HEK293 (cell line): ENCODE measurements at regions not wholly inside any gene's neighbourhood (a gene's known extent, or its start where the extent isn't known, plus 50 kb on each side); places are given as distances from the start of the nearest gene placed in this dataset.

ENCODE experiments used
- CTCF ChIA-PET: fragments of 350-600 bp; formaldehyde crosslinking; extraction: SDS; loops from one replicate; lab custom pipeline; 2021; ENCODE audit warnings: antibody characterized with exemption; lab: Yijun Ruan, JAX
- POLR2A ChIA-PET: fragments of 300-600 bp; formaldehyde crosslinking; extraction: SDS; loops from one replicate; lab custom pipeline; 2020; ENCODE audit warnings: antibody characterized with exemption, inconsistent platforms; lab: Yijun Ruan, JAX
- H3K27ac ChIP-seq: fragments of 200-500 bp; sonication (Bioruptor generic); 2 replicates; pipeline ENCODE4 v1.5.1; 2014; ENCODE audit warnings: low read depth, low read length, control low read depth, inconsistent platforms; ENCODE audit errors: extremely low read depth
- H3K36me3 ChIP-seq, 2 experiments: fragments of 200-500 bp in 1 of 2; sonication (Bioruptor generic) in 1 of 2; 1 replicate in 1 of 2; 2 replicates in 1 of 2; pipeline ENCODE4 v1.5.1; 2014 to 2017; ENCODE audit warnings: inconsistent platforms in 2 of 2, low read length in 2 of 2; ENCODE audit not compliant: control insufficient read depth in 2 of 2, insufficient read depth in 1 of 2
- H3K4me1 ChIP-seq: fragments of 200-500 bp; sonication (Bioruptor generic); 2 replicates; pipeline ENCODE4 v1.5.1; 2014; ENCODE audit warnings: mild to moderate bottlenecking, low read length, inconsistent platforms; ENCODE audit not compliant: control insufficient read depth, insufficient read depth
- H3K4me3 ChIP-seq: 2 replicates; pipeline ENCODE4 v1.5.1; 2011; ENCODE audit warnings: low read depth, mild to moderate bottlenecking, control low read depth, low read length, moderate library complexity
- H3K9me3 ChIP-seq: fragments of 200-500 bp; sonication (Bioruptor generic); 2 replicates; pipeline ENCODE4 v1.5.1; 2014; ENCODE audit warnings: low read depth, low read length, inconsistent platforms; ENCODE audit not compliant: control insufficient read depth, insufficient read depth
- KLF1 ChIP-seq: fragments of 450-650 bp; formaldehyde crosslinking; IDR thresholded peaks from 2 replicates; pipeline ENCODE4 v1.5.1; 2016; ENCODE audit warnings: missing biosample characterization, missing genetic modification characterization
- YY1 ChIP-seq: fragments of 450-650 bp; formaldehyde crosslinking; IDR thresholded peaks from 2 replicates; pipeline ENCODE4 v1.5.1; 2018; ENCODE audit warnings: missing biosample characterization, missing genetic modification characterization
- YY2 ChIP-seq: fragments of 450-650 bp; formaldehyde crosslinking; IDR thresholded peaks from 2 replicates; pipeline ENCODE4 v1.5.1; 2016; ENCODE audit warnings: missing biosample characterization, missing genetic modification characterization
- ZNF146 ChIP-seq: fragments of 450-650 bp; formaldehyde crosslinking; IDR thresholded peaks from 2 replicates; pipeline ENCODE4 v1.5.1; 2016; ENCODE audit warnings: missing biosample characterization, missing genetic modification characterization
- ZNF404 ChIP-seq: fragments of 450-650 bp; formaldehyde crosslinking; IDR thresholded peaks from 2 replicates; pipeline ENCODE4 v1.5.1; 2017; ENCODE audit warnings: missing biosample characterization, missing genetic modification characterization
- ZNF473 ChIP-seq: fragments of 450-650 bp; formaldehyde crosslinking; IDR thresholded peaks from 2 replicates; pipeline ENCODE4 v1.5.1; 2017; ENCODE audit warnings: missing biosample characterization, missing genetic modification characterization
- ZNF510 ChIP-seq: fragments of 450-650 bp; formaldehyde crosslinking; IDR thresholded peaks from 2 replicates; pipeline ENCODE4 v1.5.1; 2018; ENCODE audit warnings: mild to moderate bottlenecking, missing genetic modification characterization, missing biosample characterization; ENCODE audit not compliant: insufficient replicate concordance
- ZNF514 ChIP-seq: fragments of 450-650 bp; formaldehyde crosslinking; IDR thresholded peaks from 2 replicates; pipeline ENCODE4 v1.5.1; 2016; ENCODE audit warnings: missing biosample characterization, missing genetic modification characterization
- ZNF548 ChIP-seq: fragments of 450-650 bp; formaldehyde crosslinking; IDR thresholded peaks from 2 replicates; pipeline ENCODE4 v1.5.1; 2016; ENCODE audit warnings: missing biosample characterization, missing genetic modification characterization
- ZNF585B ChIP-seq: fragments of 450-650 bp; formaldehyde crosslinking; IDR thresholded peaks from 2 replicates; pipeline ENCODE4 v1.5.1; 2016; ENCODE audit warnings: missing biosample characterization, missing genetic modification characterization
- ZNF600 ChIP-seq: fragments of 450-650 bp; formaldehyde crosslinking; IDR thresholded peaks from 2 replicates; pipeline ENCODE4 v1.5.1; 2016; ENCODE audit warnings: missing biosample characterization, missing genetic modification characterization
- ZNF610 ChIP-seq: fragments of 450-650 bp; formaldehyde crosslinking; IDR thresholded peaks from 2 replicates; pipeline ENCODE4 v1.5.1; 2016; ENCODE audit warnings: missing biosample characterization, missing genetic modification characterization, borderline replicate concordance
- ZNF624 ChIP-seq: fragments of 450-650 bp; formaldehyde crosslinking; IDR thresholded peaks from 2 replicates; pipeline ENCODE4 v1.5.1; 2017; ENCODE audit warnings: missing biosample characterization, missing genetic modification characterization
- ZNF660 ChIP-seq: fragments of 450-650 bp; IDR thresholded peaks from 2 replicates; pipeline ENCODE4 v1.5.1; 2018; ENCODE audit warnings: missing biosample characterization, mild to moderate bottlenecking, missing genetic modification characterization
- TF ChIP-seq, protein P1 (sequence below): fragments of 450-650 bp; formaldehyde crosslinking; IDR thresholded peaks from 2 replicates; pipeline ENCODE4 v1.5.1; 2016; ENCODE audit warnings: missing biosample characterization, missing genetic modification characterization
- TF ChIP-seq, protein P2 (sequence below): sonication (generic); formaldehyde crosslinking; IDR thresholded peaks from 2 replicates; pipeline ENCODE4 v1.8.1; 2022; ENCODE audit warnings: mild to moderate bottlenecking, moderate library complexity, missing genetic modification reagents
- TF ChIP-seq, protein P3 (sequence below): IDR thresholded peaks from 2 replicates; pipeline ENCODE4 v1.6.1; 2011; ENCODE audit warnings: mild to moderate bottlenecking, low read depth, low read length, borderline replicate concordance

DNA sequence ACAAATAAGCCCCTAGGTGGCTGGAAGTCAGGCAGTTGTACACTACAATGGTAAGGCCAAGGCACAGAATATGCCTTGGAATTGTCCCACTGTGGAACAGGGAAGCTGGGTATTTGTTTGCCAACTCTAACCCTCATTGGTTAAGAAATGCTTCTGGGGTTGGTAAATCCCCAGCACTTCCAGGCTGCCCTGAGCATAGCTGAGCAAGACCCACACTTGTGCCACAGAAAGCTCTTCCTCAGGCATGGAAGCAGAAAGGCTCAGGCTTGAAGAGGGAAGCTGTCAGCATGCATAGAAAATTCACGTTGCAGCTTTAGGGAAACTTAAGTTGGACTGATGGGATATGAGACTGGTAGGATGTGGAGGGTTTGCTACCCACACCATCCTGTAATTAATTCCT lies 86.9 kb upstream of the PLCL2 start:
- ChIA-PET POLR2A (no interaction called here), CTCF (no interaction called here)
- Histone ChIP-seq H3K4me3 (no peak overlapping the region), H3K4me1 (no peaks in the 10 kb centered on the region), H3K27ac (no peak overlapping the region), H3K36me3 (no peaks in the 10 kb centered on the region), H3K9me3 (no peaks in the 10 kb centered on the region)
- no peak for TF ChIP-seq KLF1 (tag by site-specific recombination)
- no peak for TF ChIP-seq ZNF548 (tag by site-specific recombination)
- no peak for TF ChIP-seq ZNF514 (tag by site-specific recombination)
- TF ChIP-seq ZNF510 (tag by site-specific recombination): no peak
- TF ChIP-seq ZNF610 (tag by site-specific recombination): no peak
- TF ChIP-seq, protein P1, sequence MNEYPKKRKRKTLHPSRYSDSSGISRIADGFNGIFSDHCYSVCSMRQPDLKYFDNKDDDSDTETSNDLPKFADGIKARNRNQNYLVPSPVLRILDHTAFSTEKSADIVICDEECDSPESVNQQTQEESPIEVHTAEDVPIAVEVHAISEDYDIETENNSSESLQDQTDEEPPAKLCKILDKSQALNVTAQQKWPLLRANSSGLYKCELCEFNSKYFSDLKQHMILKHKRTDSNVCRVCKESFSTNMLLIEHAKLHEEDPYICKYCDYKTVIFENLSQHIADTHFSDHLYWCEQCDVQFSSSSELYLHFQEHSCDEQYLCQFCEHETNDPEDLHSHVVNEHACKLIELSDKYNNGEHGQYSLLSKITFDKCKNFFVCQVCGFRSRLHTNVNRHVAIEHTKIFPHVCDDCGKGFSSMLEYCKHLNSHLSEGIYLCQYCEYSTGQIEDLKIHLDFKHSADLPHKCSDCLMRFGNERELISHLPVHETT (tag by site-specific recombination): no peak

DNA sequence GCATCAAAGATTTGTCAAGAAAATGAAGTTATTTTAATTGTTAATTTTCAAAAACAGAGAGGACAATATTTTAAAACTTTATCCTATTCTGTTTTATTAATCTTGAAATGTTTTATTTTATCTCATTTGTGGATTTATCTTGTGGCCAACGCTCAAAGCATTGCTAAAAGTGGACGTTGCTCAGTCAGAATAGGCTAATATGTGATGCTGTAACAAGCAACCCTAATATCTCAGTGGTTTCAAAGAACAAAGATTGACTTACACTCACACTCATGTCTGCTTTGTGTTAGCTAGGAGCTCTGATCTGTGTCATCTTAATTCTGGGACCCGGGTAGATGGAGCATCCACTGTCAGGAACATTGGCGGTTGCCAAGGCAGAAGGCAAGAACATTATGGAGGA lies 86.0 kb upstream of the PLCL2 start:
- TF ChIP-seq ZNF146 (tag by site-specific recombination) (no peak), ZNF473 (tag by site-specific recombination) (no peak), YY2 (no peak), ZNF660 (tag by site-specific recombination) (no peak), ZNF404 (tag by site-specific recombination) (no peak), ZNF624 (tag by site-specific recombination) (no peak)
- TF ChIP-seq, protein P1 (tag by site-specific recombination): no peak
- TF ChIP-seq, protein P2, sequence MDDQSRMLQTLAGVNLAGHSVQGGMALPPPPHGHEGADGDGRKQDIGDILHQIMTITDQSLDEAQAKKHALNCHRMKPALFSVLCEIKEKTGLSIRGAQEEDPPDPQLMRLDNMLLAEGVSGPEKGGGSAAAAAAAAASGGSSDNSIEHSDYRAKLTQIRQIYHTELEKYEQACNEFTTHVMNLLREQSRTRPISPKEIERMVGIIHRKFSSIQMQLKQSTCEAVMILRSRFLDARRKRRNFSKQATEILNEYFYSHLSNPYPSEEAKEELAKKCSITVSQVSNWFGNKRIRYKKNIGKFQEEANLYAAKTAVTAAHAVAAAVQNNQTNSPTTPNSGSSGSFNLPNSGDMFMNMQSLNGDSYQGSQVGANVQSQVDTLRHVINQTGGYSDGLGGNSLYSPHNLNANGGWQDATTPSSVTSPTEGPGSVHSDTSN: no peak
- Histone ChIP-seq H3K27ac (no peak overlapping the region), H3K4me3 (no peak overlapping the region), H3K36me3 (no peaks in the 10 kb centered on the region), H3K4me1 (no peaks in the 10 kb centered on the region), H3K9me3 (no peaks in the 10 kb centered on the region)
- POLR2A ChIA-PET: no interaction called here
- CTCF ChIA-PET: no interaction called here

DNA sequence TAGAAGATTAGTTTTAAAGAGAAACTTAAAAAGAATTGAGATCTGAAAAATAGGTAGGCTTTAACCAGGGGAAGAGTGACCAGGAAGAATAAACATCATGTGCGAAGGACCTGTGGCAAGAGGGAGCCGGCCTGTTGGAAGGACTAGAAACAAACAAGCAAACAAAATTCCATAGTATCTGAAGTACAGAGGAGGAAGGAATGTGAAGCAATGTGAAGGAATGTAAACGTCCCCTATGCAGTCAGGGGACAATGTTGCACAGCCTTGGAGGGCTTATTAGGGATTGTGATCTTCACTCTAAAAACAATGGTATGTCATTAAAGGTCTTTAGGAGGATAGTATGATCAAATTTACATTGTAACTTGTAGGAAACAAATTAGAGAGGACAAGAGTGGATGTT lies 84.4 kb upstream of the PLCL2 start:
- TF ChIP-seq, protein P3, sequence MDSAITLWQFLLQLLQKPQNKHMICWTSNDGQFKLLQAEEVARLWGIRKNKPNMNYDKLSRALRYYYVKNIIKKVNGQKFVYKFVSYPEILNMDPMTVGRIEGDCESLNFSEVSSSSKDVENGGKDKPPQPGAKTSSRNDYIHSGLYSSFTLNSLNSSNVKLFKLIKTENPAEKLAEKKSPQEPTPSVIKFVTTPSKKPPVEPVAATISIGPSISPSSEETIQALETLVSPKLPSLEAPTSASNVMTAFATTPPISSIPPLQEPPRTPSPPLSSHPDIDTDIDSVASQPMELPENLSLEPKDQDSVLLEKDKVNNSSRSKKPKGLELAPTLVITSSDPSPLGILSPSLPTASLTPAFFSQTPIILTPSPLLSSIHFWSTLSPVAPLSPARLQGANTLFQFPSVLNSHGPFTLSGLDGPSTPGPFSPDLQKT: no peak
- TF ChIP-seq ZNF585B (tag by site-specific recombination) (no peak), YY1 (tag by site-specific recombination) (no peak), ZNF600 (tag by site-specific recombination) (no peak)
- TF ChIP-seq, protein P1 (tag by site-specific recombination): no peak
- ChIA-PET POLR2A (no interaction called here), CTCF (no interaction called here)
- Histone ChIP-seq H3K9me3 (no peaks in the 10 kb centered on the region), H3K4me1 (no peaks in the 10 kb centered on the region), H3K4me3 (no peak overlapping the region), H3K36me3 (no peaks in the 10 kb centered on the region), H3K27ac (no peak overlapping the region)
